NCI-H1105 treated with DMSO at 0.1 percent for 48 hours (cell line): ENCODE measurements at regions not wholly inside any gene's neighbourhood (a gene's known extent, or its start where the extent isn't known, plus 50 kb on each side); places are given as distances from the start of the nearest gene placed in this dataset.
"Not testable (repeated sequence)": the region's sequence is repeated elsewhere in the genome, so short reads cannot be mapped to it uniquely, and the experiment has no call there.

Source experiments
- DNase-seq: peaks from one replicate; lab custom pipeline; 2025; lab: John Stamatoyannopoulos, UW

DNA sequence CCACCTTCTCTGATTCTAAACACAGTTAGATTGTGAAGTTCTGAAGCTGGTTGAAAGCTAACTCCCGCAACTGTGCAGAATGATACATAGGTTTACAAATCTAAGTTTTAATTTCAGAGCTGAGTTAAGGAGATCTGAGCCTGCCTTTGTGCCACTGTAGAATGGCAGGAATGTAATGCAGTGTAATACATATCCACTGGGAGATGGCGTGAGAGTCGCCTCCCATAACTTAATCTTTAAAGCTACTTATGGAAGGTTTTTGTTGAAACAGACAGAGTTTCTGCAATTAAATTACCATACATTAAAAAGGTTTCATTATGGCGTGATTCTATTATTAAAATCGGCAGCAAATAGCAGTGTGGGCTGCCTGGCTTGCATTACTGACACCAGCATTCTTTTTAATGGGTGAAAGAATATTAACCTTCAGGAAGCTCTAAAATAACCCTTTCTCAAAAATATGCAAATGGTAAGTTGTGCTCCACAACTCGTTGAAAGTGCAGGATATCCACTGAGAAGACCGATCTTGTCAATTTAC lies 257.4 kb downstream of the OLFM4 start:
- no peak for DNase-seq

DNA sequence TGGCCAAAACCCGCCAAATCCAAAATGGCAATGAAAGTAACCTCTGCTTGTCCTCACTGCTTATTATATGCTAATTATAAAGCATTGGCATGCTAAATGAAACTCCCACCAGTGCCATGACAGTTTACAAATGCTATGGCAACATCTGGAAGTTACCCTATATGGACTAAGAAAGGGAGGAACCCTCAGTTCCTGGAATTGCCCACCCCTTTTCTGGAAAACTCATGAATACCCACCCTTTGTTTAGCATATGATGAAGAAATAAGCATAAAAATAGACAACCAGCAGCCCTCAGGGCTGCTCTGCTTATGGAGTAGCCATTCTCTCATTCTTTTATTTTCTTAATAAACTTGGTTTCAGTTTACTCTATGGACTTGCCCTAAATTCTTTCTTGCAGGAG lies 269.8 kb downstream of the OLFM4 start:
- no peak for DNase-seq

DNA sequence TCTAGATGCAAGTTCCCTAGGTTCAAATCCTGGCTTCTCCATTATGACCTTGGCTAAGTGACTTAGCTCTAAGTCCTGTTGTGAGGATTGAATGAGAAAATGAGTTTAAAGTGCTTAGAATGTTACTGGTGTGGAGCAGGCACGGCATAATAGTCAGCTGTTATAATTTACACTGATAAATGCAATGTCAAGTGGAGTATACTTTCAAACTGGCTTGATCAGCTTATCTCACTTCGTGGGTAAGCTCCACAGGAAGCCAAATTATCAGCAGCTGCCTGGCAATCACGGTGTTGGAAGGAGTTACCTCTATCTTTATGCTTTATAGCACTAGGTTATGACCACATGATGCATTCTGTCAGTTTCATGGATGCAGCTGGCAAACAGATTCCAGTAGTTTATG lies 272.8 kb downstream of the OLFM4 start:
- no peak for DNase-seq

DNA sequence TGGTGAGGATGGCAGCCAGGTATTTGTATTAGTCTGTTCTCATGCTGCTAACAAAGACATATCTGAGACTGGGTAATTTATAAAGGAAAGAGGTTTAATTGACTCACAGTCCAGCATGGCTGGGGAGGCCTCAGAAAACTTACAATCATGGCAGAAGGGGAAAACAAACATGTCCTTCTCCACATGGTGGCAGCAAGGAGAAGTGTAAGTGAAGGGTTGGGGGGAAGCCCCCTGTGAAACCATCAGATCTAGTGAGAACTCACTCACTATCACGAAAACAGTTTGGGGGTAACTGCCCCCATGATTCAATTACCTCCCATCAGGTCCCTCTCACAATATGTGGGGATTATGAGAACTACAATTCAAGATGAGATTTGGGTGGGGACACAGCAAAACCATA lies 276.8 kb downstream of the OLFM4 start:
- not testable (repeated sequence) for DNase-seq

DNA sequence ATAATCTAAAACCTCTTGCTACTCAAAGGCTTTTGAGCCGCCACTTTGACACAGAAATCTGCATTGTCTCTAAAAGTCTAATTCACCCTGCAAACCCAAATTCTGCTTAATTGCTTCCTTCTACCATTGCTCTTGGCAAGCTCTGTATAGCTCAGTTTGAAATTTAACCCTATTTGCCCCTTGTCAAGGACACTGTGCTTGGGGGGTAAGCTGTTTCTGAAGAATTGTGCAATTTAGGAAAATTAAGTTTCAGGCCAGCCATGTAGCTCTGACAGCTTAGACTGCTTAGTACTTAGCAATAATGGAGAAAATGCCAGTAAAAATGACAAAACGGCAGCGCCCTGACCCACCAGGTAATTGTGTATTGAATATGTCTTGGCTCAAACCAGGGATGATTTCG lies 282.2 kb downstream of the OLFM4 start:
- no peak for DNase-seq

DNA sequence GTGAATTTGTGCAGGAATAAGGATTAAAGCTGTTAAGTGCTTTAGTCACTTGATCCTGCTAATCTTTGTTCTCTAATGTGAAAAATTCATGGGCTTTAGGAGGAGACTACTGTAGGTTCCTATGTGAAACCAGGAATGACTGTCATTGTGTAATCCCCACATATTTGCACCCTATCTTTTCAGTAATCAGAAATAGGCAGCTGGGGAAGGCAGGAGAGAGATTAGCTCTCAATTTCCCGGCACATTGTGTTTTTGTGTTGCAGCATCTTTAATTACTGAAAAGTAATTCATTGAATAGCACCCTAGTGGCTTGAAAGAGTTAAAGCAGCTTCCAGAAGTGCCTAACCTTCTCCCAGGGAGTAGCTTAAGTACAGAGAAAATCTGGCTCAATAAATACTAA lies 282.9 kb downstream of the OLFM4 start:
- DNase-seq, result no peak

DNA sequence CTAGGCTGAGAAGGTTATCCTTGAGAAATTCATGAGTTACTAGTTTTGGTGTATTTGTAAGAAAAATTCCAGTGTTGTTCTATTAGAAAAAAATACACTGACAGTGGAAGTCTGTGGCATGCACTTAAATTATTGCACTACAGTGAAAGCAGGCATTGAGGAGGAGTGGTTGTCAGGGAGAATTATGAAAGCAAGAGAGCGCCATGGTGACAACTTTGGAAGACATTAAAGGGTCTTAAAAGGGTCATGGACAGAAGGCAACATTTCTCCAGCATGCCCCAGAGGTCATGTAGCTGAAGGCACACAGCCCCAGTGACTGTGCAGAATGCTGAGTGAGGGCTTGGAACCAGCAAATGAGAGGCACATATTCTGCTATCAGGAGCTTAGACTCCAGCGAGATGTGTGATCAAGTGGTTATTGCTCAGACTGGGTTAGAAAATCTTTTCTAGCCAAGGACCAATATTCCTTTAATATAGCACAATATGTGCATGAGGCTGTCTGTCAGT lies 292.7 kb downstream of the OLFM4 start:
- no peak for DNase-seq

DNA sequence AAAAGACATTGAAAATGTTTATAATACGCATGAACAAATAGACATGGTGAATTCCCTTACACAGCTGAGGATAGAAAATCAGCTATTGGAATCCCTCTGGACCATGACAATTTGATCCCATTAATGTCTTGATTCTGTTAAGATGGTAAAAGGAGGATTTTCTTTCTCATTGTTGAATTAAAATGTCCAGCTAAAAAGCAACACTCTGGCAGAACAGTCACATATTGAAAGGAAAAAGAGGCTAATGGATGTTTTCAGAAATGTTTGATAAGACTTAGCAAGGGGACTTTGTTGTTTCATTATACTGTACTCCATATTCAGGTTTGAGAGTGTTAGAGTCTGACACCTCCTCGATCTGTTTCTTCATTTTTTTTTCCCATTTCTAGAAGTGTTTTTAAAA lies 296.0 kb downstream of the OLFM4 start:
- DNase-seq, result no peak

DNA sequence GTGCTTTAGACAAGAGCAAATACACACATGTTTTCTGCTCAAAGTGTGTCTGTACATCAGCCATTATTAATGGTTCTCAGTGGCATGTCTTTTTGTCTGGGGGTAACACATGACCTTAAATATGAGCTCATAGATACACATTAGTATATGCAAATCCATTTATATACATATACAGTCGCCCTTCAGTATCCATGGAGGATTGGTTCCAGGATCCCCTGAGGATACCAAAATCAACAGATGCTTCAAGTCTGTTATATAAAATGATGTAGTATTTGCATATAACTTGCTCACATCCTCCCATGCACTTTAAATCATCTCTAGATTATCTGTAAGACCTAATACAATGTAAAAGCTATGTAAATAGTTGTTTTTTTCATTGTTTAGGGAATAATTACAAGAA lies 298.1 kb downstream of the OLFM4 start:
- no peak for DNase-seq

DNA sequence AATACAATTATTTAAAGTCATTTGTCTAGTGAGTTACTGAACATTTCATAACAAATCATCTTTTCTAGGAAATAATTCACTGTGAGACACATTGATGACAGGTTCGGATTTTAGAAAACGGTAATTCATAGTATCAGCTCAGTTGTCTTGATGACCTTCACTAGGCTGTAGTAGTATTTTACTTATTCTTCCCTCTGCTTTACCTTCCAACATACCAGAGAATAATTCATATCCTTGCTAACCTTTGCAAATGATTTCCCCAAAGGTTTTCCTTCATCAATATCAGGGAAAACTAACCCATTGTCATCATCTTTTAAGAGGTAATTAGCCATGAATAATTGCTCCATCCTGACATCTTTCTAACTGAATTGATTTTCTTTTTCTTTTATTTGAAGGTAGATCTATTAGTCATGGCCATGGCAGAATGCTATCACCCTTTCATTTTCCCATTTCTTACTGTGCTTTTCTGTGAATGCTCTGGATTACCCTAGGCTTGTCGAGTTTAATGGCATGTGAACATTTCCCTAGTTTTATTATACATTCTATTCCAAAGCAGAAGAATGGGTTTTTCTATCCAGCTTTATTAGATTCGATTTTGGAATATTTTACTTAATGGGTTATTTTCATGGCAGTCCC lies 299.2 kb downstream of the OLFM4 start:
- no peak for DNase-seq

DNA sequence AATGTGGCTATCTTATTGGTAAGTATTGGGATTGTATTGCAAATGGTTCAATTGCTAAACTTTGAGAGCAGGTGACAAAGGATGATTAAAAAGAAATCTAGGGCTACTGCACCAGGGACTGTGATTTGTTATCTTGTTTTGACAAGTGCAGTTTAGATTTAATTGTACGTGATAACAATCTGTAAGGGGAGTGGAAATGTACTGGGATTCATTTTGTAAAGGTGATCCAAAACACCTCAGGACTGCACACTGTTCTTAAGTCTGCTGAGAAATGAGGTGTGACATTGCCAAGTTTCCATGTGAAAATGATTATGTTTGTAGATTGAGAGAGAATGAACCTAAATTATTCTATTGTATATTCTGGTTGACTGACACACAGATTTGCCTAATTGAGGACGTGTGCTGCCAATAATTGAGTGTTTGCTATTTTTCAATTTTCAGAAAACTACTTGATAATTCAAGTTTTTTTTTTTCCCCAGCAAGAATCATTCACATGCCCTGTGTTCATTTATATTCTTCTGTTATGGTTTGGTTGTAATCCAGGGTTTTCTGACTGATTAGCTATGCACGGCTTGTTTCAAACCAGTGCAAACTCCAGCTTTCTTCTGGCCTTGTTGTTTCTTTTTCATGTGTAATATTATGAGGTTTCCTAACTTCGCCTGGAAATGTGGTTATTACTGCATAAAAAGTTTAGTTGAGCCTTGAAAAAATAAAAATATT lies 308.0 kb downstream of the OLFM4 start:
- DNase-seq, result no peak

DNA sequence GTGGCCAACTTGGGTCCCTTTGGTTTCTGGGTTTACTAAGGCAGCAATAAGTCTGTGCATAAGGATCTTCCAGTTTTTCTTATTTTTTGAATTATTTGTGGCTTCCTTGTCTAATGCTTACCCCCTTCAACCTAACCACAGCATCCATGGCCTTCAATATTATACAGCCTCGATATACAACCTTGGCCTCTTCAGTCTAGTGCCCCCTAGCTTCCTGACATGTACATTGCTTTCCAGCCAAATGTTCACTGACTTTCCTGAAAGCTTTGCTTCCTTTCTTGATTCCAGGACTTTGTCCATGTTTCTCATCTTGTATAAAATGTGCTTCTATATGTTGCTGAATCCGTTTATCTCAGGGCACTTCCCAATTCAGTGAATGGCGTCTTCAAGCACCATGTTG lies 310.1 kb downstream of the OLFM4 start:
- no peak for DNase-seq

DNA sequence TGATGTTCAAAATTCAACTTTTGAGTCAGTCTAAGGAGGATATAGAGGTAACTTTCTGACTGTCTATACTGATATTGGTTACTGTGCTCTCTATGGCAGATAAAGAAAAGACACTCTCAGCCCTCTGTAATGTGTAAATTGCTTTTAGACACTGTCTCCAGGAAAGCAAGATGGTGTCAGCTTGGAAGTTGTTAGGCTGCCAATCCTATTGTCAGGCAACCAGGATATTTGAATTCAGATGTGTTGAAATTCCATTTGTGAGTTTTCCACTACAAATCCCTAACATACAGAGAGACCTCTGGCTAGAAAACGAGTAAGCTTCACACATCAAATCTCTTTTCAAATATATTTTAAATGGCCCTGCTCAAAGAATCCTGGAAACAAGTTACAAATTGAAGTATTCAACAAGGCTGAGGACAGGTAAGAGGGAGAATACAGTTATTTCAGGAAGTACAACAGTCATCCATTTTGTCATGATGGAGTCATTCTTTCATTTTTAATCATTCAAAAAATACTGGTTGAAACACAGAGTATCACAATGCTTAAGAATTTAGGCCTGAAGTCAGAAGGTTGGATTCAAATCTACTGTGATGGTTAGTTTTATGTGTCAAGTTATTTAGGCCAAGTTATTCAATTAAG lies 312.0 kb downstream of the OLFM4 start:
- DNase-seq, result no peak

DNA sequence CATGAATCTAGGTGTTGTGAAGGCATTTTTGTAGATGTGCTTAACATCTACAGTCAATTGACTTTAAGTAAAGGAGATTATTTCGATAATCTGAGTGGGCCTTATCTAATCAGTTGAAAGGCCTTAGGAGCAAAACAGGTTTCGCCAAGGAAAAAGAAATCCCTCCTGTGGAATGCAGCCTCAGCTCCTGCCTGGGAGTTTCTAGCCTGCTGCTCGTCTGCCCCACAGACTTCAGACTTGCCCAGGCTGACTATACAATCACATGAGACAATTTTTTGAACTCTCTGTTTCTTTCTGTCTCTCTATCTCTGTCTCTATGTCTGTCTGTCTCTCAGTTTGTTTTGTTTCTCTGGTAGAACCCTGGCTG lies 312.5 kb downstream of the OLFM4 start:
- DNase-seq, result no peak

DNA sequence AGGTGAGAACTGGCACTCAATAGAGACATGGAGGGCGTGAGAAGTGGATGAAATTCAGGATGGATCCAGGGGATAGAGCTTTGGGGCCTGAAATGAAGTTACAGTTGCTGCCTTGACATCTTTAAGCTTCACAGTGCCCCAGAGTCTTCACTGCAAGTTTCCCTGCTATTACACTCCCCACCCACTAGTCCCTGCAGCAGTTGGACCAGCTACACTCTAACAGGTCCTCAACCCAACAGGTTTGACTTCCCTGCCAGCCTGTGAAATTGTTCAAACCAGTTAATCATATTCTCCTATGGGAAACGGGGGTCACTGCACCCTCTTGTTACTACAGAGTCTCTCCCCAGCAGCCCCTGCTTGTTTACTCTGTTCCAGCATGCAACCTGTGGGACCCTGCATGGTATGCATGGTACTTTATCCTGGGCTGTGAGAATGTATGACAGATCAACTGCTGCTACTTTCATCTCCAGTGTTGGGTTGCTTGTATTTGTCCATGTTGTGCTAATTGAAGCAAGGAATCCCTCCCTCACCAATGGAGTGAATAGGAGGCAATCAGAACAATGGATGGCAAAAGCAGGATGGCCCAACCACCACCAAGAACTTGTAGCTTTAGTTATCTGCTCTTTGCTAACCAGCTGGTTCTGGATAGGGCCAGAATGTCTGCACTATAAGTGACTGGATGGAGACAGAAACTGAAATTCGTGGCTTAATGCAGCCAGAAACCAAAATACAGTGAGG lies 314.2 kb downstream of the OLFM4 start:
- no peak for DNase-seq

DNA sequence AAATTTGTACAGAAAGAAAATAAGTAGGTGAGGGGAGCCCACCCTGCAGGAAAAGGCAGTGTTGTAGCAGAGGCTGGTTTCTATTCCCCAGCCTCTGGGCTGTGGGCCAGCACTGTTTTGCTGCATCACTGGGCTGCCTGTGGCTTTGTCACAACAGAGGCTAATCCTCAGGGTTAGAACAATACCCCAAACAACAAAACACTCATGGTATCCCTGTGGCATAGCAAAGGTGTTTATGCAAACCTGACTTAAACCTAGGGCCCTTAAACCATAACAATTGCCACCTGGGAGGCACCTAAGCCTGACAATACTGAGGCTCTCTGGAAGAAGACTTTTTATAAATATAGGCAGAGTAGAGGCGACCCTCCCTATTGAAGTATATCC lies 314.7 kb downstream of the OLFM4 start:
- no peak for DNase-seq

DNA sequence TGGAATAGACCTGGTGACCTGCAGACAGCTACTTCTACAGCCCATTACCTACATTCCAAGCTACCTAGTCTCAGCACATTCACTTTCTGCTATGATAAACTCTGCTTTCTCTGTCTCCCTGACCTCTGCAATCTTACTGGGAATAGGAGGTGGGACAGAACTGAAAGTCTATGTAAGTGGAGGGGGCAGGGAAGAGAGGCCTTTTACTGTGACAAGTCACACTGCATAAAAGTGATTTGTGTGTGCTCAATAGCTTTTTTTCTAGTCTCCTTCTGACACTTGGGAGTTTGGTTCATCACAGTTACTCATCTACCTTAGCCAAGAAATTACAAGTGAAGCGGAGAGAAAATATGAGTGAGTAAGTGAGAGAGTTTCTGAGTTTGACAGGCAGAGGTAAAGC lies 322.4 kb downstream of the OLFM4 start:
- no peak for DNase-seq

DNA sequence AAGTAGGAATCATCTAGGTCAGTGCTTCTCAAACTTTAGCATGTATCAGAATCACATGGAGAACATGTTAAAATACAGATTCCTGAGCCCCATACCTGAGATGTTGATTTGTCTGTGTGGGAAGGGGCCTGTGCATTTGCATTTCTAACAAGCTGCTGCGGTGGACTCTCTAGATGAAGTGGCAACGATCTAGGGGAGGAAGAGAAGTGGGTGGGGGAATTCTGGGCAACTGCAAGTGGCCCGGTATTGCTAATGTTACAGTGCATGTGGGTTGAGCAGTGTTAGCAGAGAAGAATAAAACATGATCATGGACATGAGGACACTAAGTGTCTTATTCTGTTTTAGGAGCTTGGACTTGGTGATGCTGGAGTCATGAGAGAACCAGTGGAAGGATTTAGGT lies 329.0 kb downstream of the OLFM4 start:
- no peak for DNase-seq

DNA sequence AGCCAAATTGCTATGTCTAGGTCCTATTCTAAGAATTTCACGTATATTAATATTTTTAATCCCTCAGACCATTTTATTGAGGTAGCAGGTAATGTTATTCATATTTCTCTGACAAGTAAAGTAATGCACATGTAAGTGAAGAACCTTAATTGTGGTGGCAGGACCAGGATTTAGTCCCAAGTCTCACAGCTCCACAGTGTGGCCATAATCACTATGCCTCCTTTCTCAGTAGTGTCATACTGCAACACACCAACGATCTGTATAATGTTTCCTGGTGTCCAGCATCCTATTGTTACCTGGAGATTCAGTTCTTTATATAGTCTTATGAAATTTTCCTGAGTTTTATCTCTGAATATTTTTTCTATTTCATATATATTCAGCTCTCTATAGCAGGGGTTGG lies 340.3 kb downstream of the OLFM4 start:
- no peak for DNase-seq

DNA sequence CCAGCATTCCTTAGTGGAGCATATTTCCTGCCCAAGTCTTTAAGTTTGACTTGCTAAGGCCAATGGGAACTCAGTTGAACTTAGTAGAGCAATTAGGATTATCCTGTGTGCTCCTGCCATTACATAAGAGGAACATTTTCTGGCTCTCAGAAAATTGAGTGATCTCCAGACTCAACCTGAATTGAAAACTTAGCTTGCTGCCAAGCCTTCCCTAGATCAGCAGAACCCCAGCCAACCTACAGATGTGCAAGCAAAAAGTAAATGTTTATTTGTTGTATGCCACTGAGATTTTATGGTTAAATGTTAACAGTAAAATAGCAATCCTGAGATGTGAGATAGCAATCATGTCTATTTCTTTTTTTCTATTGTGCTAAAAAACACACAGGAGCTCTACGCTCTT lies 350.9 kb downstream of the OLFM4 start:
- no peak for DNase-seq

DNA sequence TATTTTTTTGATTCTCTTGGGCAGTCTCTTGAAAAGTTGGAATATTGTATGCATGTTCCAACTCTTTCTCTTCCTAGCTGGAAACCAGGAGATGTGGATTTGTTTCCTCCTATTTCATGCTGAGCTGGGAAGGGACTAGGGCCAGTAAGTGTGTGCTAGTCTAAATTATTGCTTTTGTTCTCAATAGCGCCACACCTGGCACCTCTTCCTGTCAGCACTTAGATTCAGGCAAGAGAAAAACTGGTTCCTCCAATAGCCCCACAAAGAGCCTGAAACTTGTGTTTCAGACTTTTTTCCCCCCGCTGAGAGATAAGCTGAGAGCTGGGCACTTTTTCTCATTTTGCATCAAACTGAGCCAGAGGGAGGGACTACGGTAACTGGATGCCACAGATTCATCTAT lies 353.4 kb downstream of the OLFM4 start:
- no peak for DNase-seq

DNA sequence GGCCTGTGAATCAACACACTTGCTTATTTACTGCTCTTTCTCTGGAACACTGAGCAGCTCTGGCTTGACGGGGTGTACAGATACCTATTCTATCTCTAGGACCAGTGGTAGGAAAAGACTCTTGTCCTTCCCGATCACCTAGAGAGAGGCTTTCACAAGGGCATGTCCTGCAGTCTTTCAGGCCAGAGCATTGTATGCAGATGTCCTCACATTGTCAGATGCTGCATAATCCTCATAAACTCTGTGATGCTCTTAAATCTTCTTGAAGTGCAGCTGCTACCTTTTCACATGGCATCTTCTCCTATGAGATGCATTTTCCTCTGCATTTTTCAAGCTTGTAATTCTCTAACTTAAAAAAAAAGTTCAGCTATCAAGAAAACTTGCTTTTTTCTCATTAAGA lies 369.4 kb downstream of the OLFM4 start:
- DNase-seq, result no peak

DNA sequence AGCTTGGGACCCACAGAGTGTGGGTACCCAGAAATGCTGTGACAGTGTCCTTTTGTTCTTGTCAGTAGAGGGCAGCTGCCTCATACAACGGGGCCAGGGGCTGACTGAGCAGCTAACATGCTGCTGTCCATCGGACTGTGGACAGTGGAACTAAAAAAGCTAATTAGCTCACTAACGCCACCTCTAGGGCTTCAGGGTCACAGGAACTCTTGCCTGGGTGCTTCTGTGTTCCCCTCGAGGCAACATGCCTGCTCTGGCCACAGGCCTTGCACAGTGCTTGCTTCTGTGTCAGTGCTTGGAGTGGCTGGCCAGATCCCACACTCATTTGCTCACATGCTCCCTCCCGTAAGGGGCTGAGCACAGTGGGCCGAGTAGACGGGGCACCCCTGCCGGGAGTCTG lies 377.0 kb downstream of the OLFM4 start:
- no peak for DNase-seq
